H1 (cell line): ENCODE measurements at regions not wholly inside any gene's neighbourhood (a gene's known extent, or its start where the extent isn't known, plus 50 kb on each side); places are given as distances from the start of the nearest gene placed in this dataset.

Source experiments
- CTCF ChIA-PET: fragments of 300-600 bp; sonication (Branson Sonifier 250); formaldehyde crosslinking; loops from one replicate; lab custom pipeline; 2021; ENCODE audit not compliant: partially characterized antibody; lab: Charles Lee
- POLR2A ChIA-PET: fragments of 300-600 bp; sonication (Branson Sonifier 250); formaldehyde crosslinking; loops from one replicate; lab custom pipeline; 2021; ENCODE audit warnings: inconsistent platforms; ENCODE audit not compliant: partially characterized antibody; lab: Charles Lee
- DNase-seq, 2 experiments: peaks; one replicate each; pipeline versions ENCODE4 v3.0.0 to v3.0.0-alpha.2; 2010 to 2022; ENCODE audit warnings: low spot score in 2 of 2, low read depth in 1 of 2, mixed read lengths in 1 of 2
- FAIRE-seq: peaks from 2 replicates; lab custom pipeline; 2011; peaks lifted over from hg19 to GRCh38; lab: Jason Lieb, UNC
- H2AFZ ChIP-seq: 2 replicates; pipeline ENCODE4 v1.8.1; 2012; ENCODE audit warnings: low read length, inconsistent platforms
- H2AK5ac ChIP-seq: 2 replicates; pipeline ENCODE4 v1.6.1; 2013; ENCODE audit warnings: low read depth, low read length
- H2BK120ac ChIP-seq: replicated peaks from 2 replicates; pipeline ENCODE3; 2013; ENCODE audit warnings: low read depth, low read length, inconsistent platforms
- H2BK12ac ChIP-seq: 2 replicates; pipeline ENCODE4 v1.6.1; 2013; ENCODE audit warnings: low read depth, low read length
- H2BK15ac ChIP-seq: 2 replicates; pipeline ENCODE4 v1.6.1; 2013; ENCODE audit warnings: low read length
- H2BK20ac ChIP-seq: 2 replicates; pipeline ENCODE4 v1.6.1; 2013; ENCODE audit warnings: low read length
- H2BK5ac ChIP-seq: 2 replicates; pipeline ENCODE4 v1.6.1; 2013; ENCODE audit warnings: low read depth, low read length
- H3K14ac ChIP-seq: 2 replicates; pipeline ENCODE4 v1.6.1; 2013; ENCODE audit warnings: inconsistent platforms; ENCODE audit not compliant: insufficient read length
- H3K18ac ChIP-seq: 2 replicates; pipeline ENCODE4 v1.6.1; 2013; ENCODE audit warnings: low read length; ENCODE audit errors: extremely low read depth
- H3K23ac ChIP-seq: 2 replicates; pipeline ENCODE4 v1.6.1; 2013; ENCODE audit warnings: inconsistent platforms; ENCODE audit not compliant: insufficient read length
- H3K23me2 ChIP-seq: 2 replicates; pipeline ENCODE4 v1.6.1; 2013; ENCODE audit warnings: low read depth, low read length
- H3K27ac ChIP-seq: 2 replicates; pipeline ENCODE4 v1.6.1; 2011; ENCODE audit warnings: low read depth, low read length, inconsistent platforms
- H3K27me3 ChIP-seq, 4 experiments: replicated peaks in 1 of 4; 1 replicate in 1 of 4; 2 replicates in 3 of 4; pipeline versions ENCODE4 v1.6.1 to v1.8.1; 2011 to 2013; ENCODE audit warnings: low read length in 3 of 4, mild to moderate bottlenecking in 3 of 4, inconsistent platforms in 2 of 4, mixed read lengths in 2 of 4, moderate library complexity in 1 of 4; ENCODE audit not compliant: control insufficient read depth in 3 of 4, insufficient read depth in 3 of 4; ENCODE audit errors: extremely low read depth in 1 of 4
- H3K36me3 ChIP-seq, 4 experiments: 2 replicates each; pipeline versions ENCODE4 v1.6.1 to v1.8.1; 2011 to 2013; ENCODE audit warnings: mild to moderate bottlenecking in 4 of 4, low read length in 3 of 4, moderate library complexity in 2 of 4, control low read depth in 1 of 4, inconsistent platforms in 1 of 4; ENCODE audit not compliant: insufficient read depth in 4 of 4, control insufficient read depth in 2 of 4
- H3K4ac ChIP-seq: replicated peaks from 2 replicates; pipeline ENCODE3; 2013; ENCODE audit warnings: low read length, low read depth, mixed read lengths, inconsistent platforms; ENCODE audit not compliant: insufficient read length
- H3K4me1 ChIP-seq, 4 experiments: replicated peaks in 1 of 4; 1 replicate in 1 of 4; 2 replicates in 3 of 4; pipeline versions ENCODE4 v1.6.1 to v1.8.1; 2011 to 2013; ENCODE audit warnings: low read length in 3 of 4, inconsistent platforms in 2 of 4, mixed read lengths in 1 of 4; ENCODE audit not compliant: insufficient read depth in 4 of 4, control insufficient read depth in 3 of 4
- H3K4me2 ChIP-seq, 2 experiments: 2 replicates each; pipeline versions ENCODE4 v1.6.1 to v1.8.1; 2011 to 2013; ENCODE audit warnings: low read depth in 2 of 2, low read length in 2 of 2, control low read depth in 1 of 2, inconsistent platforms in 1 of 2, mild to moderate bottlenecking in 1 of 2; ENCODE audit not compliant: insufficient read depth in 1 of 2
- H3K4me3 ChIP-seq, 4 experiments: fragments of 200-600, 300-600 bp in 1 of 4; sonication (generic), shearing (Covaris generic), sonication (Bioruptor Twin) in 1 of 4; 2 replicates each; pipeline versions ENCODE4 v1.5.1 to v1.8.1; 2011 to 2016; ENCODE audit warnings: low read length in 4 of 4, low read depth in 3 of 4, control low read depth in 2 of 4, inconsistent platforms in 2 of 4, mild to moderate bottlenecking in 2 of 4, mixed read lengths in 1 of 4, moderate library complexity in 1 of 4; ENCODE audit not compliant: insufficient read depth in 2 of 4; ENCODE audit errors: extremely low read depth in 1 of 4
- H3K56ac ChIP-seq: replicated peaks from 2 replicates; pipeline ENCODE3; 2013; ENCODE audit warnings: low read depth, mild to moderate bottlenecking, mixed read lengths, low read length, inconsistent platforms; ENCODE audit not compliant: insufficient read length
- H3K79me1 ChIP-seq: 2 replicates; pipeline ENCODE4 v1.6.1; 2013; ENCODE audit warnings: low read depth, low read length, control low read depth
- H3K79me2 ChIP-seq, 2 experiments: 2 replicates each; pipeline versions ENCODE4 v1.6.1 to v1.8.1; 2012 to 2013; ENCODE audit warnings: low read length in 2 of 2, mild to moderate bottlenecking in 2 of 2, inconsistent platforms in 1 of 2; ENCODE audit not compliant: insufficient read depth in 2 of 2, control insufficient read depth in 1 of 2
- H3K9ac ChIP-seq, 4 experiments: replicated peaks in 1 of 4; 1 replicate in 1 of 4; 2 replicates in 3 of 4; pipeline versions ENCODE4 v1.6.1 to v1.8.1; 2011 to 2013; ENCODE audit warnings: low read depth in 3 of 4, low read length in 3 of 4, control low read depth in 2 of 4, mild to moderate bottlenecking in 2 of 4, moderate library complexity in 2 of 4, inconsistent platforms in 1 of 4; ENCODE audit errors: extremely low read depth in 1 of 4
- H3K9me3 ChIP-seq, 2 experiments: 2 replicates each; pipeline versions ENCODE4 v1.6.1 to v1.8.1; 2012 to 2013; ENCODE audit warnings: mild to moderate bottlenecking in 2 of 2, moderate library complexity in 2 of 2, control low read depth in 1 of 2, inconsistent platforms in 1 of 2, low read depth in 1 of 2, low read length in 1 of 2, mixed read lengths in 1 of 2; ENCODE audit not compliant: insufficient read depth in 2 of 2
- H4K20me1 ChIP-seq, 2 experiments: replicated peaks in 1 of 2; 2 replicates each; pipeline versions ENCODE3 to v1.8.1; 2011 to 2013; ENCODE audit warnings: inconsistent platforms in 2 of 2, low read length in 2 of 2, mild to moderate bottlenecking in 1 of 2; ENCODE audit not compliant: insufficient read depth in 2 of 2, control insufficient read depth in 1 of 2
- H4K5ac ChIP-seq: 2 replicates; pipeline ENCODE4 v1.6.1; 2013; ENCODE audit warnings: low read length, low read depth, mixed read lengths, inconsistent platforms; ENCODE audit not compliant: insufficient read length
- H4K8ac ChIP-seq: 2 replicates; pipeline ENCODE4 v1.8.0; 2013; ENCODE audit warnings: mild to moderate bottlenecking, moderate library complexity, low read length, inconsistent platforms; ENCODE audit not compliant: insufficient read depth; ENCODE audit errors: extremely low read depth
- H4K91ac ChIP-seq: replicated peaks from 2 replicates; pipeline ENCODE3; 2013; ENCODE audit warnings: low read length, mixed read lengths, inconsistent platforms; ENCODE audit not compliant: insufficient read length
- ASH2L ChIP-seq: fragments of 200-600, 300-600 bp; sonication (generic); IDR thresholded peaks from one replicate; pipeline ENCODE4 v1.7.1; 2017; ENCODE audit warnings: low read length
- RAD21 ChIP-seq, 2 experiments: IDR thresholded peaks in 1 of 2; conservative IDR thresholded peaks in 1 of 2; 2 replicates each; pipeline ENCODE4 v1.6.1; 2011; ENCODE audit warnings: low read depth in 2 of 2, low read length in 2 of 2, improper control_type of control experiment in 1 of 2, inconsistent platforms in 1 of 2, mild to moderate bottlenecking in 1 of 2, moderate library complexity in 1 of 2
- RXRA ChIP-seq: IDR thresholded peaks from 2 replicates; pipeline ENCODE4 v1.6.1; 2011; ENCODE audit warnings: low read depth, mild to moderate bottlenecking, low read length, moderate library complexity; ENCODE audit not compliant: insufficient read depth
- SAP30 ChIP-seq: fragments of 300-600 bp; sonication (generic); IDR thresholded peaks from 2 replicates; pipeline ENCODE4 v1.7.1; 2012; ENCODE audit warnings: low read length, moderate library complexity, mild to moderate bottlenecking, inconsistent platforms; ENCODE audit not compliant: insufficient read depth, insufficient replicate concordance
- TAF1 ChIP-seq: IDR thresholded peaks from 2 replicates; pipeline ENCODE4 v1.6.1; 2011; ENCODE audit warnings: mild to moderate bottlenecking, low read depth, low read length
- WGBS, 2 experiments: shearing (Covaris generic) in 1 of 2; methylation state at CpG; one replicate each; pipeline versions ENCODE4 v1.1.6 to v1.1.7; 2013 to 2015; ENCODE audit warnings: low lambda C conversion rate in 2 of 2, mixed read lengths in 2 of 2, inconsistent platforms in 1 of 2, low coverage in 1 of 2, missing lambda C conversion rate in 1 of 2; ENCODE audit not compliant: insufficient replicate concordance in 2 of 2, insufficient coverage in 1 of 2, insufficient read length in 1 of 2; ENCODE audit errors: extremely low coverage in 1 of 2, missing lambda C conversion rate in 1 of 2; 5-methylcytosine and 5-hydroxymethylcytosine counted together

GRCh38 chr11:43212279-43212678 lies 99.5 kb upstream of the API5 start:
- peak in 1 of 2 experiments; percentile 58 for DNase-seq
- H3K9ac ChIP-seq: no peak overlapping the region

More at GRCh38 chr11:43212279-43212678, 99.5 kb upstream of the API5 start:
- H3K18ac ChIP-seq: 0 out of 2 replicates have a peak overlapping the region, but pooled peaks have one; percentile 53
- no peak overlapping the region for H2AK5ac ChIP-seq
- no peak overlapping the region for H3K56ac ChIP-seq
- WGBS, 2 experiments: 85% methylated on average over 10 of the region's 10 CpGs; no CpG with 5 or more reads in 1 of the 2 experiments
- no peak overlapping the region; a peak in 2 of 8 replicates for H3K4me3 ChIP-seq
- CTCF ChIA-PET: interaction anchor here (0.8 to 1.2 kb wide), 2 partner anchors 30 to 32 kb away, joined by 3 to 5 read pairs; no protein-coding TSS in a partner anchor
- H2BK20ac ChIP-seq: no peak overlapping the region
- no peaks in the 10 kb centered on the region; the same call in 1 of the 2 replicates for H3K23me2 ChIP-seq
- POLR2A ChIA-PET: no interaction called here
- H3K36me3 ChIP-seq: no peaks in the 10 kb centered on the region
- no peaks in the 10 kb centered on the region for H3K9me3 ChIP-seq
- no peak overlapping the region for H2BK120ac ChIP-seq
- H3K4ac ChIP-seq: no peak overlapping the region
- no peak overlapping the region for H4K5ac ChIP-seq
- no peaks in the 10 kb centered on the region for H4K20me1 ChIP-seq
- FAIRE-seq: no peak
- no peak overlapping the region for H4K91ac ChIP-seq
- no peaks in the 10 kb centered on the region for H3K79me2 ChIP-seq
- H2BK12ac ChIP-seq: peak overlapping the region; percentile 55; the same call in 1 of the 2 replicates
- H3K79me1 ChIP-seq: no peaks in the 10 kb centered on the region
- H3K4me1 ChIP-seq: peaks cover 2 to 9% (median 5%) of the 10 kb centered on the region in 4 experiments; a peak in 4 of 7 replicates
- H2BK15ac ChIP-seq: no peak overlapping the region; the same call in 1 of the 2 replicates
- no peak overlapping the region for H3K23ac ChIP-seq
- peak overlapping the region in 1 of 2 experiments; percentile 14; a peak in 1 of 4 replicates for H3K4me2 ChIP-seq
- H4K8ac ChIP-seq: peak overlapping the region; percentile 53; the same call in 1 of the 2 replicates
- H3K27me3 ChIP-seq: no peaks in the 10 kb centered on the region
- peak overlapping the region; percentile 91 for H2AFZ ChIP-seq
- H3K14ac ChIP-seq: no peak overlapping the region
- TF ChIP-seq RXRA (no peak), ASH2L (peak; percentile 72), RAD21 (IDR thresholded peaks at IDR 0.05 in 1 of 2, conservative IDR thresholded peaks at IDR 0.05 in 1 of 2; ENCODE audit: low read depth in 2 of 2, low read length in 2 of 2) (0 out of 4 replicates have a peak, but pooled peaks of 1 of the 2 experiments have one; percentile 19), SAP30 (no peak), TAF1 (no peak)
- TF ChIP-seq, all 59 proteins: peak for 2
- Histone ChIP-seq H3K27ac (no peak overlapping the region), H2BK5ac (peak overlapping the region; percentile 12; the same call in 1 of the 2 replicates)
